Hepatocyte (in vitro differentiated cells): ENCODE measurements at regions not wholly inside any gene's neighbourhood (a gene's known extent, or its start where the extent isn't known, plus 50 kb on each side); places are given as distances from the start of the nearest gene placed in this dataset.

Experiments
- DNase-seq: peaks from one replicate; pipeline ENCODE4 v3.0.0-alpha.2; 2016; ENCODE audit warnings: low spot score
- H2AFZ ChIP-seq: fragments of 200-600 bp; sonication (generic); 2 replicates; pipeline ENCODE4 v1.6.0; 2016; ENCODE audit warnings: antibody characterized with exemption, mild to moderate bottlenecking
- H3K27ac ChIP-seq: fragments of 200-600 bp; sonication (generic); 2 replicates; pipeline ENCODE4 v1.5.1; 2016; ENCODE audit warnings: mild to moderate bottlenecking
- H3K27me3 ChIP-seq: fragments of 200-600 bp; sonication (generic); 2 replicates; pipeline ENCODE4 v1.6.1; 2016
- H3K36me3 ChIP-seq: fragments of 200-600 bp; sonication (generic); replicated peaks from 2 replicates; pipeline ENCODE4 v1.5.1; 2016; ENCODE audit warnings: low read depth; ENCODE audit not compliant: insufficient read depth
- H3K4me1 ChIP-seq: fragments of 200-600 bp; sonication (generic); 2 replicates; pipeline ENCODE4 v1.5.1; 2016; ENCODE audit warnings: mild to moderate bottlenecking, moderate library complexity; ENCODE audit not compliant: insufficient read depth
- H3K4me2 ChIP-seq: fragments of 200-600 bp; sonication (generic); 2 replicates; pipeline ENCODE4 v1.6.0; 2016
- H3K4me3 ChIP-seq: fragments of 200-600 bp; sonication (generic); 2 replicates; pipeline ENCODE4 v1.5.1; 2016; ENCODE audit warnings: mild to moderate bottlenecking
- H3K79me2 ChIP-seq: fragments of 200-600 bp; sonication (generic); 2 replicates; pipeline ENCODE4 v1.6.0; 2017; ENCODE audit warnings: mild to moderate bottlenecking
- H3K9me2 ChIP-seq: fragments of 200-600 bp; sonication (generic); replicated peaks from 2 replicates; pipeline ENCODE4 v1.6.0; 2017; ENCODE audit warnings: mild to moderate bottlenecking; ENCODE audit not compliant: insufficient read depth
- H3K9me3 ChIP-seq: fragments of 200-600 bp; sonication (generic); 2 replicates; pipeline ENCODE4 v1.5.1; 2016; ENCODE audit warnings: low read depth, mild to moderate bottlenecking
- H4K20me1 ChIP-seq: fragments of 200-600 bp; sonication (generic); 2 replicates; pipeline ENCODE4 v1.6.0; 2016; ENCODE audit warnings: mild to moderate bottlenecking; ENCODE audit not compliant: insufficient read depth, poor library complexity, severe bottlenecking
- CTCF ChIP-seq: fragments of 200-600 bp; sonication (generic); IDR thresholded peaks from 2 replicates; pipeline ENCODE4 v1.5.1; 2016; ENCODE audit warnings: antibody characterized with exemption, mild to moderate bottlenecking; ENCODE audit not compliant: poor library complexity
- EZH2 ChIP-seq: fragments of 200-600 bp; sonication (generic); IDR thresholded peaks from 2 replicates; pipeline ENCODE4 v1.6.1; 2016; ENCODE audit warnings: antibody characterized with exemption, mild to moderate bottlenecking, borderline replicate concordance
- EZH2phosphoT487 ChIP-seq: fragments of 200-600 bp; sonication (generic); IDR thresholded peaks from one replicate; pipeline ENCODE4 v1.6.1; 2018; ENCODE audit warnings: antibody characterized with exemption, mild to moderate bottlenecking, low read depth, moderate library complexity; ENCODE audit not compliant: unreplicated experiment, severe bottlenecking
- WGBS: methylation state at CpG from one replicate; pipeline ENCODE4 v1.1.6; 2016; ENCODE audit warnings: low lambda C conversion rate; ENCODE audit errors: missing lambda C conversion rate; 5-methylcytosine and 5-hydroxymethylcytosine counted together

DNA sequence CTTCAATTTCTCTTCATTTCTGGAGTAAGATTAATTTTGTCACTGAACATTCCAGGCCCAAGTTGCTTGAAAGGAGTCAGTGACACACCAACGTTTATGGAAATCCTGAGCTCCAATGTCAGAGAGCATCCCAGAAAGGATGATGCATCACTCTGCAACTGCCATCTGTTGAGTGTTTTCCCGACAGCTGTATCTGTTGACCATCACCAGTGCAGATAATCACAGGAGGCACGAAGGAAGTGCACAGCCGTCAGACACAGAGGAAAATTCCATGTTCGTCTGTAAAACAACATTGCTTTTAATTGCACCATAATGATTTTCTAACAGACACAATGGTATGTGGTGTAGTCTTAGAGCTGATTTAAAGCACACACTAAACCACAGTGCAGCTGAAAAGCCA, 376.7 kb upstream of the ADGRL2 start:
- no peak overlapping the region for H3K4me3 ChIP-seq
- peak overlapping the region; percentile 52 for H3K27ac ChIP-seq
- H3K27me3 ChIP-seq, result no peaks in the 10 kb centered on the region
- no peaks in the 10 kb centered on the region for H3K36me3 ChIP-seq
- H3K4me1 ChIP-seq, result peaks cover 11% of the 10 kb centered on the region
- no peaks in the 10 kb centered on the region for H3K79me2 ChIP-seq
- H3K9me3 ChIP-seq, result no peaks in the 10 kb centered on the region
- WGBS, result 20% methylated on average over 5 of the region's 5 CpGs
- no peaks in the 10 kb centered on the region for H3K9me2 ChIP-seq
- TF ChIP-seq EZH2phosphoT487 (no peak), EZH2 (no peak), CTCF (no peak)
- peak; percentile 32 for DNase-seq
- H2AFZ ChIP-seq, result no peak overlapping the region
- H3K4me2 ChIP-seq, result peak overlapping the region; percentile 40
- no peaks in the 10 kb centered on the region for H4K20me1 ChIP-seq

DNA sequence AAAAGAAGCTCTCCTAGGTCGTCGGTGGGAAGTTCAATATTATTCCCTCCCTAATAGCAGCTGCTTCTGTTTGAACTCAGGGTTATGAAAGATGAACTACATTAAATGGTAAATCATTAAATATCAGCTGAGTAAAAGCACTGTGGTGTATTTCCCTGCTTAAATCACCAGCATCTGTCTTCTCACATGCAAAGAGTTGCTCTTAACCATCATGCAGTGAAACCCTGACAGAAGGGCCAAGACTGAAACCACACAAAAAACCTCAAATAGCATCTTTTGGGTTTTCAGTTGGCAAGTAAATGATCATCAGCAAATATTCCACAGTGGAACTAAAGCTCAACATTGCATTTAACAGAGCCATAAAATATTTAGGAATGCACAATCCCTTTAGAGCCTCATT, 380.0 kb upstream of the ADGRL2 start:
- Histone ChIP-seq H2AFZ (no peak overlapping the region), H3K27ac (no peak overlapping the region), H3K79me2 (no peaks in the 10 kb centered on the region), H3K4me3 (no peak overlapping the region), H4K20me1 (no peaks in the 10 kb centered on the region), H3K27me3 (no peaks in the 10 kb centered on the region), H3K9me2 (no peaks in the 10 kb centered on the region), H3K9me3 (no peaks in the 10 kb centered on the region), H3K4me2 (no peak overlapping the region), H3K4me1 (peaks cover 11% of the 10 kb centered on the region), H3K36me3 (no peaks in the 10 kb centered on the region)
- WGBS, result 77% methylated on average over 2 of the region's 2 CpGs
- TF ChIP-seq EZH2, result no peak
- no peak for TF ChIP-seq EZH2phosphoT487
- no peak for TF ChIP-seq CTCF
- no peak for DNase-seq

DNA sequence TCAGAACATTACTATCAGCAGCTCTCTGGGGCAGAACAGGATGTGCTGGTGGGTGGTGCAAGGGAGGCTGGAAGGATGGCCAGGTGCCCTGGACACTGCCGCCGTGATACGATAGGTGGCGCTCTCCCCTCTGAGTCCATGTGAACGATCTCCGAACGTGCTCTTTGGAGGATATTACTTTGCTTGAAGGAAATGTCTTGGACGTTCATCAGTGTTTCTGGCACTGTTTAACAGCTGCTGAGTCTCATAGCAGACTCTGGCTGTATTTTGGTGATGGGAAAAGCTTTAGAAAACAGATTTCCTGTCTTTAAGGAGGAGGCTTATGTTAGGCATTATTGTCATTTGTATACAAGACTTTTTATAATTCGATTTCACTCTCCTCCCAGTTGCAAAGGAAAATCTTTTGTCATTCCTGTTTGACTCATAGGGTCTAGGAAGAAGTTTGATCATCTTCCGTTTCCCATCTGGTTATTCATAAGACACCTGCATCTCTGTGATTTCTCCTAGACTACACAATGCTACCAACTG, 386.2 kb upstream of the ADGRL2 start:
- DNase-seq, result peak; percentile 80
- Histone ChIP-seq H3K27ac (peak overlapping the region; percentile 17), H3K4me2 (peak overlapping the region; percentile 3), H3K4me1 (no peaks in the 10 kb centered on the region), H3K9me2 (no peaks in the 10 kb centered on the region), H2AFZ (no peak overlapping the region), H3K27me3 (no peaks in the 10 kb centered on the region), H3K9me3 (no peaks in the 10 kb centered on the region), H4K20me1 (no peaks in the 10 kb centered on the region), H3K36me3 (no peaks in the 10 kb centered on the region), H3K4me3 (no peak overlapping the region), H3K79me2 (no peaks in the 10 kb centered on the region)
- WGBS, result 25% methylated on average over 10 of the region's 10 CpGs
- TF ChIP-seq CTCF, result peak; percentile 87
- TF ChIP-seq EZH2, result no peak

DNA sequence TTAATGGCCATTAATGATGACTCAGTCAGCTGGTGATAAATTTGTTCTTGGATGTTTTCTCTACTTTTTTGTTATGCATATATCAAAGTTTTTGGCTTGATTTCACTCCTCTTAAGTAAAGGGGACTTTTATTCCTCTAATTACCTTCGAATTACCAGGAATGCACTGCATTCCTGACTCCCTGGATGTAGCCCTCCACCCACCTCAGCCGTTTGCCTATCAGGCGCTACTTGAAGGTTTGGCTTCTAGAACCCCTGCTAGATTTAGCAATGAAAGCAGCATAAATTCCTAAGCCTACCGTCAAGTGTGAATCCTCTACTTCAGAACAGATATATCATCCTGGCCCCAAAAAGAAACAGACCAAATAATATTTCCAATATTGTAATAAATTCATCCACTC, 387.8 kb upstream of the ADGRL2 start:
- no peaks in the 10 kb centered on the region for H3K79me2 ChIP-seq
- no peak overlapping the region for H3K27ac ChIP-seq

More for the DNA sequence above, 387.8 kb upstream of the ADGRL2 start:
- Histone ChIP-seq H3K4me2 (no peak overlapping the region), H4K20me1 (no peaks in the 10 kb centered on the region), H3K4me3 (no peak overlapping the region), H3K9me2 (no peaks in the 10 kb centered on the region), H3K4me1 (no peaks in the 10 kb centered on the region), H2AFZ (no peak overlapping the region), H3K27me3 (no peaks in the 10 kb centered on the region), H3K9me3 (no peaks in the 10 kb centered on the region), H3K36me3 (no peaks in the 10 kb centered on the region)
- TF ChIP-seq EZH2phosphoT487 (no peak), EZH2 (no peak), CTCF (no peak)
- WGBS, result 64% methylated on average over 4 of the region's 4 CpGs
- DNase-seq, result no peak
